ENCODE measurements at regions not wholly inside any gene's neighbourhood (a gene's known extent, or its start where the extent isn't known, plus 50 kb on each side); places are given as distances from the start of the nearest gene placed in this dataset.
"Not testable (repeated sequence)": the region's sequence is repeated elsewhere in the genome, so short reads cannot be mapped to it uniquely, and the experiment has no call there.

DNA sequence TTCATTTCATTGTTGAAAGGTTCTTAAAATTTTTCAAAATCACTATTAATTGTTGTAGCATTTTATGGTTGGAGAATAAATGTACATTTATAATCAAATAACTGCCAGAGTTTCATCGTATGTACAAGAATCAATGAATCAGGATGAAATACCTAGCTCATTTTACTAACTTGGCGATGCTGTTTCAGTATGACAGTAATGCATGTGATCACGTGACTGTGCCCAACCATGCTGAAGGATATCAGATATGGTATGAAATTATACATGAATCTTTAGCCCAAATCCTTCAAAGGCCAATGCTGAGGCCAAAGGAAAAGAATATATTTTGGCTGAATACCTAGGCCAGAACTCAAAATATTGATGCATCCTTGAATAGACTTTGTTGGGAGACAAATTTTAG lies 288.3 kb upstream of the TGFBR2 start:
- Histone ChIP-seq H3K27ac (no peak overlapping the region), H3K9me3 (ENCODE audit: low read depth) (no peaks in the 10 kb centered on the region), H3K4me1 (ENCODE audit: low read depth) (no peaks in the 10 kb centered on the region), H3K27me3 (no peaks in the 10 kb centered on the region), H3K36me3 (no peaks in the 10 kb centered on the region), H3K4me3 (no peak overlapping the region)
- TF ChIP-seq, protein P1, sequence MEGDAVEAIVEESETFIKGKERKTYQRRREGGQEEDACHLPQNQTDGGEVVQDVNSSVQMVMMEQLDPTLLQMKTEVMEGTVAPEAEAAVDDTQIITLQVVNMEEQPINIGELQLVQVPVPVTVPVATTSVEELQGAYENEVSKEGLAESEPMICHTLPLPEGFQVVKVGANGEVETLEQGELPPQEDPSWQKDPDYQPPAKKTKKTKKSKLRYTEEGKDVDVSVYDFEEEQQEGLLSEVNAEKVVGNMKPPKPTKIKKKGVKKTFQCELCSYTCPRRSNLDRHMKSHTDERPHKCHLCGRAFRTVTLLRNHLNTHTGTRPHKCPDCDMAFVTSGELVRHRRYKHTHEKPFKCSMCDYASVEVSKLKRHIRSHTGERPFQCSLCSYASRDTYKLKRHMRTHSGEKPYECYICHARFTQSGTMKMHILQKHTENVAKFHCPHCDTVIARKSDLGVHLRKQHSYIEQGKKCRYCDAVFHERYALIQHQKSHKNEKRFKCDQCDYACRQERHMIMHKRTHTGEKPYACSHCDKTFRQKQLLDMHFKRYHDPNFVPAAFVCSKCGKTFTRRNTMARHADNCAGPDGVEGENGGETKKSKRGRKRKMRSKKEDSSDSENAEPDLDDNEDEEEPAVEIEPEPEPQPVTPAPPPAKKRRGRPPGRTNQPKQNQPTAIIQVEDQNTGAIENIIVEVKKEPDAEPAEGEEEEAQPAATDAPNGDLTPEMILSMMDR (IDR thresholded peaks at IDR 0.05; ENCODE audit: low read depth, low read length), result no peak
- no peak for DNase-seq (ENCODE audit: low read depth in 1 of 2, low spot score in 1 of 2)

DNA sequence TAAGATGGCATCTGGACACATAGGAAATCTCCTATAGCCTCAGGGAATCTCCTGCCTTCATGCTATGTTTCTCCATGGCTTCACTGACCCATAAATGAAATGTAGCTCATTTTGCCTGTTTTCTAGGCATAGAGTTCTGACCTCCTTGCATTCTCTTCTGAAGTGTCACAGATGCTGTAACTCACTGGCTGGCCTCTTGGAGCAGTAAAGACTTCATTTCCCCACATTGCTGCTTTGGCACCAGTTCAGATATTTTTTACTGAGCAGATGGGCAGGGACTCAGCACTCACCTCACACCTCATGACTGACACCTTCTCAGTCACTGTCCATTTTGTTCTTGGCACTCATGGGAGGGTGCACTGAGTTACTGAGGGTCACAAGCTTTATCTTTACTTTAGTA lies 286.7 kb upstream of the TGFBR2 start:
- H3K27me3 ChIP-seq, result no peaks in the 10 kb centered on the region
- H3K9me3 ChIP-seq (ENCODE audit: low read depth), result no peaks in the 10 kb centered on the region
- no peaks in the 10 kb centered on the region for H3K36me3 ChIP-seq
- H3K4me3 ChIP-seq, result no peak overlapping the region
- TF ChIP-seq, protein P1 (IDR thresholded peaks at IDR 0.05; ENCODE audit: low read depth, low read length), result peak; percentile 41
- H3K4me1 ChIP-seq (ENCODE audit: low read depth), result no peaks in the 10 kb centered on the region
- DNase-seq (ENCODE audit: low read depth in 1 of 2, low spot score in 1 of 2), result peak; percentile 56 to 63
- H3K27ac ChIP-seq, result no peak overlapping the region

DNA sequence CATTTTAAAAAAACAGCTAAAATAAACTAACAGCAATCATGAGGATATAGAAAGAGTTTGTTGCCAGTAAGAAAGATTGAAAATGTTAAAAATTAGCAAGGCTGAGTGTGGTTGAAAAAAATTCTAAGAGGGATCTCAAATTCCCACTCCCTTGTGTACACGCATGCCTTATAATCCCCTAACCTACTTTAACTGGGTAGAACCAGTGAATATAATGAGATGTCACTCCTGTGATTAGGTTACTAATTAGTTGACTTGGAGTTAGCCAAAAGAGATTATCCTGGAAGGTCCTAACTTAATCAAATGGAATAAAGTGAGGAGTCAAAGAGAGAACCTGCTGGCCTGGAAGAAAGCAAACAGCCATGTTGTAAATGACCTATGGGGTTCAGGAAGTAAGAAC lies 286.0 kb upstream of the TGFBR2 start:
- Histone ChIP-seq H3K4me3 (no peak overlapping the region), H3K9me3 (ENCODE audit: low read depth) (no peaks in the 10 kb centered on the region), H3K36me3 (no peaks in the 10 kb centered on the region), H3K4me1 (ENCODE audit: low read depth) (no peaks in the 10 kb centered on the region), H3K27ac (no peak overlapping the region), H3K27me3 (no peaks in the 10 kb centered on the region)
- TF ChIP-seq, protein P1 (IDR thresholded peaks at IDR 0.05; ENCODE audit: low read depth, low read length), result no peak
- DNase-seq (ENCODE audit: low read depth in 1 of 2, low spot score in 1 of 2), result no peak

DNA sequence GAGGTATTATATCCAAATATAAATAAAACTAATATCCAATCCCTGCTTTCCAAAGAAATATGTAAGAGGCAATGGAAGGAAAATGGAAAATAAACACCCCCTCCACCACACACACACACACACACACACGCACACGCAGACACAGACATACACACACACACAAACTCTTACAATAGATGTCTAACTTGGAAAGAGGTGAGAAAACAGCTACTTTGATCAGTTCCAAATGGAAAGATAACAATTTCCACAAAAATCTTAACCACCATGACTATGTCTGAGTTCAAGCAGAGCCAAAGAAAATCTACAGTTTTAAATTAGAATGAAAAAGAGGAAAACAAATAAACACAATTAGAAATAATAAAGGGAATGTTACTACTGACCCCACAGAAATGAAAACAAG lies 285.3 kb upstream of the TGFBR2 start:
- TF ChIP-seq, protein P1 (IDR thresholded peaks at IDR 0.05; ENCODE audit: low read depth, low read length), result no peak
- peaks cover 5% of the 10 kb centered on the region for H3K4me1 ChIP-seq (ENCODE audit: low read depth)
- no peak overlapping the region for H3K4me3 ChIP-seq
- H3K36me3 ChIP-seq, result no peaks in the 10 kb centered on the region
- H3K27me3 ChIP-seq, result no peaks in the 10 kb centered on the region
- H3K9me3 ChIP-seq (ENCODE audit: low read depth), result no peaks in the 10 kb centered on the region
- DNase-seq (ENCODE audit: low read depth in 1 of 2, low spot score in 1 of 2), result no peak
- no peak overlapping the region for H3K27ac ChIP-seq

DNA sequence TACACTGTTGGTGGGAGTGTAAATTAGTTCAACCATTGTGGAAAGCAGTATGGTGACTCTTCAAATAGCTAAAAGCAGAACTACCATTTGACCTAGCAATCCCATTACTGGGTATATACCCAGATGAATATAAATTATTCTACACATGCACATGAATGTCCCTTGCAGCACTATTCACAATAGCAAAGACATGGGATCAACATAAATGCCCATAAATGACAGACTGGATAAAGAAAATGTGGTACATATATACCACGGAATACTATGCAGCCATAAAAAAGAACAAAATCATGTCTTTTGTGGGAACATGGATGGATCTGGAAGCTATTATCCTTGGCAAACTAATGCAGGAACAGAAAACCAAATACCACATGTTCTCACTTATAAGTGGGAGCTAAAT lies 282.8 kb upstream of the TGFBR2 start:
- not testable (repeated sequence) for H3K27me3 ChIP-seq; H3K4me1 ChIP-seq (ENCODE audit: low read depth); H3K4me3 ChIP-seq; H3K27ac ChIP-seq; H3K36me3 ChIP-seq; H3K9me3 ChIP-seq (ENCODE audit: low read depth); DNase-seq (ENCODE audit: low read depth in 1 of 2, low spot score in 1 of 2)

DNA sequence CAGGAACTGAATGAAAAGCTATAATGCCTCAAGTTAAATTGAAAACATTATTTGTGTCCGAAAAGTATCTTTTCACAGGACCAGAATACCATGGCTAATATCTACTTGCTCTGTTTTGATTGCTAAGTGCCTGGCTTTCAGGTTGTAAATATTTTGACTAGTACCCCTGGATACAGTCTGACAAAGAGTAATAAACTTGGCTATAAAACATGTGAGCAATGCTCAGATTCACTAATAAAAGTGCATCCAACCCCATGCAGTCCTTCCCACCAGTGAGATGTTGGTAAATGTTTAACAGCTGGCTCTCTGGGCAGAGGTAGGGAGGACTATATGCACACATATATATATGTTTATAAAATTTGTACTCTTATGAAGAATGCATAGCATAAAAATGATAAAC lies 281.8 kb upstream of the TGFBR2 start:
- TF ChIP-seq, protein P1 (IDR thresholded peaks at IDR 0.05; ENCODE audit: low read depth, low read length), result no peak
- H3K27me3 ChIP-seq, result no peaks in the 10 kb centered on the region
- no peak overlapping the region for H3K27ac ChIP-seq
- no peaks in the 10 kb centered on the region for H3K9me3 ChIP-seq (ENCODE audit: low read depth)
- no peak overlapping the region for H3K4me3 ChIP-seq
- no peak for DNase-seq (ENCODE audit: low read depth in 1 of 2, low spot score in 1 of 2)
- peaks cover 7% of the 10 kb centered on the region for H3K4me1 ChIP-seq (ENCODE audit: low read depth)
- no peaks in the 10 kb centered on the region for H3K36me3 ChIP-seq

DNA sequence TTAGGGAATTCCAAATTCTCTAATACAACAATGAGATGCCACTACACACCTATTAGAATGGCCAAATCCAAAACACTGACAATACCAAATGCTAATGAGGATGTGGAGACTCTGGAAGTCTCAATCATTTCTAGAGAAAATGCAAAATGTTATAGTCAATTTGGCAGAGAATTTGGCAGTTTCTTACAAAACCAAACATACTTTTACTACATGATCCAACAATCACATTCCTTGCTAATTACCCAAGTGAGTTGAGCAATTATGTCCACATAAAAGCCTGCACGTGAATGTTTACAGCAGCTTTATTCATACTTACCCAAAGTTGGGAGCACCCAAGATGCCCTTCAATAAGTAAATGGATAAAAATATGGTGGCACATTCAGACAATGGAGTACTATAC lies 278.4 kb upstream of the TGFBR2 start:
- H3K36me3 ChIP-seq; H3K27me3 ChIP-seq; H3K4me3 ChIP-seq; H3K4me1 ChIP-seq (ENCODE audit: low read depth); H3K27ac ChIP-seq; H3K9me3 ChIP-seq (ENCODE audit: low read depth); DNase-seq (ENCODE audit: low read depth in 1 of 2, low spot score in 1 of 2): not testable (repeated sequence)

DNA sequence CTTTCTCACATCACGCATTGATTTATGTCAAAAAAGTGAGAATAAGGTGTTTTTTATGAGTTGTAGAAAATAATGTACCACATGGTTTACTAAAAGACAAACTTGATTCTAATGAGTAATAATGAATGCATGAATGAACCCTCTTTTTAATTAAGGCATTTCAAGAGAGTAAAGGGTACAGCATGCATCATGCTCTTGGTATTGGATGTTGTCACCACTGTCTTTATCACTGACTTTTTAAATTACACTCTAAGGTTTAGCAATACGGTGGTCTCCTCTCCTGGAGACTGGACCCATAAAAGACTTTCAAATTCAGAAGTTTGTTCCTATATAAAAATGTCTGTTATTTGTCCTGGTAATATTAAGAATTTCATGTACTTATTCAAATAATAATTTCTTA lies 277.5 kb upstream of the TGFBR2 start:
- H3K27ac ChIP-seq; H3K4me1 ChIP-seq (ENCODE audit: low read depth); H3K36me3 ChIP-seq; H3K9me3 ChIP-seq (ENCODE audit: low read depth); H3K4me3 ChIP-seq; DNase-seq (ENCODE audit: low read depth in 1 of 2, low spot score in 1 of 2); H3K27me3 ChIP-seq: not testable (repeated sequence)

Measured in cardiac muscle cell (in vitro differentiated cells and primary cell).